GM18517 (cell line): ENCODE measurements at regions not wholly inside any gene's neighbourhood (a gene's known extent, or its start where the extent isn't known, plus 50 kb on each side); places are given as distances from the start of the nearest gene placed in this dataset.
"Not testable (repeated sequence)": the region's sequence is repeated elsewhere in the genome, so short reads cannot be mapped to it uniquely, and the experiment has no call there.

Source experiments
- ATAC-seq: cut with Tn5 transposase; IDR thresholded peaks from one replicate; pipeline ENCODE4 v1.9.1; 2021; ENCODE audit warnings: mild to moderate bottlenecking, moderate library complexity; ENCODE audit not compliant: unreplicated experiment

GRCh38 chr5:92836855-92837755 lies 743.9 kb downstream of the NR2F1-AS1 start:
- no peak for ATAC-seq

GRCh38 chr5:92835712-92836111 lies 745.3 kb downstream of the NR2F1-AS1 start:
- ATAC-seq = no peak

- not testable (repeated sequence) for ATAC-seq
Observed at GRCh38 chr5:92823551-92823950, 757.5 kb downstream of the NR2F1-AS1 start.

- no peak for ATAC-seq
Observed at GRCh38 chr5:92822183-92822582, 758.8 kb downstream of the NR2F1-AS1 start.

GRCh38 chr5:92809855-92810465 lies 771.1 kb downstream of the NR2F1-AS1 start:
- ATAC-seq = no peak

GRCh38 chr5:92808474-92808873 lies 772.5 kb downstream of the NR2F1-AS1 start:
- no peak for ATAC-seq

- ATAC-seq = no peak
Observed at GRCh38 chr5:92807085-92807484, 773.9 kb downstream of the NR2F1-AS1 start.

GRCh38 chr5:92805446-92805845 lies 775.6 kb downstream of the NR2F1-AS1 start:
- ATAC-seq = no peak

- no peak for ATAC-seq
Observed at GRCh38 chr5:92801911-92802310, 779.1 kb downstream of the NR2F1-AS1 start.

GRCh38 chr5:92800365-92800764 lies 780.7 kb downstream of the NR2F1-AS1 start:
- no peak for ATAC-seq

GRCh38 chr5:92795633-92796032 lies 785.4 kb downstream of the NR2F1-AS1 start:
- ATAC-seq = no peak

GRCh38 chr5:92780057-92780456 lies 801.0 kb downstream of the NR2F1-AS1 start:
- ATAC-seq = no peak

- no peak for ATAC-seq
Observed at GRCh38 chr5:92779536-92779935, 801.5 kb downstream of the NR2F1-AS1 start.

GRCh38 chr5:92778261-92778660 lies 802.8 kb downstream of the NR2F1-AS1 start:
- ATAC-seq = no peak

- no peak for ATAC-seq
Observed at GRCh38 chr5:92777421-92777820, 803.6 kb downstream of the NR2F1-AS1 start.

- ATAC-seq = no peak
Observed at GRCh38 chr5:92775711-92776615, 805.1 kb downstream of the NR2F1-AS1 start.

GRCh38 chr5:92769978-92770377 lies 811.0 kb downstream of the NR2F1-AS1 start:
- no peak for ATAC-seq

- ATAC-seq = no peak
Observed at GRCh38 chr5:92761585-92761984, 819.4 kb downstream of the NR2F1-AS1 start.

GRCh38 chr5:92760550-92760949 lies 820.5 kb downstream of the NR2F1-AS1 start:
- no peak for ATAC-seq

GRCh38 chr5:92758552-92758951 lies 822.5 kb downstream of the NR2F1-AS1 start:
- no peak for ATAC-seq

GRCh38 chr5:92749943-92750342 lies 831.1 kb downstream of the NR2F1-AS1 start:
- ATAC-seq = no peak
